HG03025 (cell line): ENCODE measurements at regions not wholly inside any gene's neighbourhood (a gene's known extent, or its start where the extent isn't known, plus 50 kb on each side); places are given as distances from the start of the nearest gene placed in this dataset.

Experiments
- ATAC-seq: cut with Tn5 transposase; IDR thresholded peaks from one replicate; pipeline ENCODE4 v1.9.1; 2021; ENCODE audit warnings: mild to moderate bottlenecking, moderate library complexity; ENCODE audit not compliant: unreplicated experiment, low FRiP score

DNA sequence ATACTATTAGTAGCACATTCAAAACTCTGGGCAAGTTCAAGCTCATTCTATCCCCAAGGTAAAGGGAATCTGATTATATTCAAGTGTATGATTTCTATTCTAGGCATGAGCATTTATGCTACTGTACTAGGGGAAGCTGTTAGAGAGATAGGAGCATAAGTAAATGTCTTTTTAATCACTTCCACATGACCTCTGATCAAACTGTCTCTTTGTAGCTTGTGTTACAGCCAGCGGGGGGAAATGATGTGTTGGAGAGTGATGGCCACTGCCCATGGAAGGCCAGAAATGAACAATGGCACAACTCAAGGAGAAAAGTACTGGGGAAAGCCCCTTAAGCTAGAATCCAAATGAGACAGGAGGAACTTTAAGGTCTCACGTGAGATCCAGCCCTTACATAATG is 894.9 kb upstream of the CDH2 start:
- no peak for ATAC-seq

- ATAC-seq: no peak
Observed at GRCh38 chr18:29063346-29063745, 886.4 kb upstream of the CDH2 start.

DNA sequence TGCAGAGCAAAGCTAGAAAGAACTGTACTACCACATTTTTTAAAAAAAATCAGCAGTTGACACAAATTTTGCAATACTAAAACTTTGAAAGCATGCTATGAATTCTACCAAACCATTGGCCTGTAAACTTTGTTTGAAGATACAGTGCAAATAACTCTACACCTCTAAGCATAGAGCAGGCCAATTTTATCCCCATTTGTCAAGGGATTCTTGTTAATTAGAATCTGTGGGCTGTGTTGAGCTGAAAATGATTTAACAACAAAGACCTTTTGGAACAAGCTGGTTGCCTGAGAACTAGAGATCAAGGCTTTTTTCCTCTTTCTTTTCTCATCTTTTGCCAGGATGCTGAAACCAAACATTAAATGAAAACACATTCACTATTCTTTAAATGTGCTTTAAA is 886.0 kb upstream of the CDH2 start:
- ATAC-seq: no peak

DNA sequence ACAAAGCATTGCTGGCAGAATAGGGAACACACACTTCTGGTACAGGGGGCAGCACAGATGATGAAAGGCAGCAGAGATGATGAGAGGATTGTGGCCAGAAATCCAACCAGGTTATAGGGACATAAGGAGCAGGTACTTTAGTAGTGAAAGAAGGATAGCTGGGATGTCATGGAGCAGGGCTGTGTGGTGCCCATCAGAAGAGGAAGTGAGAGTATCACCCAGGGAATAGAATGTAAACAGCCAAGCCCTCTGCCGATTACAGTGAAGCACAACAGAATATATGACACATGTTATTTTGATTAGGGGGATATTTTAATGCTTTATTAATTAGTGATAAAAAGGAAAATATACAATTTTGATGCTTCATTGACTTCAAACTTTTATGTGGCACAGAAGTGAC is 883.4 kb upstream of the CDH2 start:
- no peak for ATAC-seq

DNA sequence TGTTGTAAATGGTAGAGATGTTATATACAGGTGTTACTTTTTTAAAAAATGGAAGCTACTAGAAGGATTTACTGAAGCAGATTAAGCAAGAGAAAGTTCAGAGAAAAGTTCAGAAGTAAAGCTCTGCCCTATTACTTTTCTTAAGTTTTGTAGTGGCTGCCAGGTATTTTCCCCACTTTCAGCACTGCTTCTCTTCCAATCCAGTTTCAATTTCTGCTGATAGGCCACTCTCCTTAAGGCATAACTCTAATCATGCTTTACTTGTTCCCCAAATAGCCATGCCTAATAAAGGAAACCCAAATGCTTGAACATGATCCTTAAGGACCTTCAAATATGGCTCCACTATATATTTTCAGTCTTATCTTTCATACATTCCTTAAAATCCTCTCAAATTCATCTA is 880.8 kb upstream of the CDH2 start:
- ATAC-seq: no peak

DNA sequence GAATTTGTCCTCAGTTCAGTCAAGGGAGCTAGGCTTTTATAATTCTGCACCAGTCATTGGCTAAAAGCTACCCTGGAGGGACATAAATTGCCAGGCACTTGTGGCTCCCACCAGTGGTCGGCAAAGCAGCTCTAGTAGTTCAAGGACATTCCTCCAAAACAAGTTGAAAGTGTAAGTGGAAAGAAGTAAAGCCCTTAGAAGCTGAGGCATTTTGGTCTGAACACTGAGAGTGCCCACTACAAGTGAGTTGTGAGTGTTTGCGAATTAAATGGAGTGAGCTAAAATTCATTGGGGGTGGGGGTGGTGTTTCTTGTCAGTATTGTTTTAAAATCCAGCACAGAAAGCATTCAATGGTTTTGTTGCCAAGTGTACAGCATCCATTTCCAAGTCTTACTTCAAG is 879.9 kb upstream of the CDH2 start:
- no peak for ATAC-seq

GRCh38 chr18:29041976-29042375 is 865.0 kb upstream of the CDH2 start:
- ATAC-seq: no peak

GRCh38 chr18:29034113-29034856 is 857.4 kb upstream of the CDH2 start:
- no peak for ATAC-seq

DNA sequence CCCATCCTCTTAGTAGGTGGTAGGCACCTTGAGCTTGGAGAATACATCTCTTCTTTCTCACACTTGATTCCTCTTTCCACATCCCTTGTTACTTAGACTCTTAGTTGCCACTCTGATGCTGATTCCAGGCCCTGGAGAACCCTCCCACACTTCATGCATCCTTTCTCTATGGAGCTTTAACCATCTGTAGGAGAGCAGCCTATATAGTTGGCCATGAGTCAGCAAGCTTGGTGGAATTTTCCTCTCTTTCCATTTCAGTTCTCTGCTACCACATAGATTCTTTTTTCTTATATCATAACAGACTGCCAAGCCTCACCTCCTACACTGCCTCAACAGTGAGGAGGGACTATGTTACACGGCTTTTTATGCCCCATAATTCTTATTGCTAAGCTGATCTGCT is 851.6 kb upstream of the CDH2 start:
- ATAC-seq: no peak

GRCh38 chr18:29018976-29019375 is 842.0 kb upstream of the CDH2 start:
- no peak for ATAC-seq

- ATAC-seq: no peak
Observed at GRCh38 chr18:29012883-29013465, 836.0 kb upstream of the CDH2 start.

DNA sequence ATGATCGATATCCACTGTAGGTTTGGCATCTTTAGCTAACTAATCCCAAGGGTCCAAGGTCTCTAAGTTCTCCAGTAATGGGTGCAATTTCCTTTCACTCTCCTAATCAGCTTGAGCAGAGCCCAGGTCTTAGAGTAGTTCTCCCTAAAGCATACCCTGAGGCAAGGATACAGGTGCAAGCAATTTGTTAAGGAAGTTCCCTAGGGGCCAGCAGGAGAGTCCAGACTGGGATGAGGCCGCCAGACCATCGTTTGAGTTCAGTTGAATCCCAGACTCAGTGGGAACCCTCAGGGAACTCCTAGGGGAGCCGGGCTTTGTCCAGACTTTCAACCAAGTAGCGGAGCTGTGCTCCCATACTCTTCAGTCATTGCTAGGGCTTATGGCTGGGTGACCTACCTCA is 835.4 kb upstream of the CDH2 start:
- ATAC-seq: no peak

DNA sequence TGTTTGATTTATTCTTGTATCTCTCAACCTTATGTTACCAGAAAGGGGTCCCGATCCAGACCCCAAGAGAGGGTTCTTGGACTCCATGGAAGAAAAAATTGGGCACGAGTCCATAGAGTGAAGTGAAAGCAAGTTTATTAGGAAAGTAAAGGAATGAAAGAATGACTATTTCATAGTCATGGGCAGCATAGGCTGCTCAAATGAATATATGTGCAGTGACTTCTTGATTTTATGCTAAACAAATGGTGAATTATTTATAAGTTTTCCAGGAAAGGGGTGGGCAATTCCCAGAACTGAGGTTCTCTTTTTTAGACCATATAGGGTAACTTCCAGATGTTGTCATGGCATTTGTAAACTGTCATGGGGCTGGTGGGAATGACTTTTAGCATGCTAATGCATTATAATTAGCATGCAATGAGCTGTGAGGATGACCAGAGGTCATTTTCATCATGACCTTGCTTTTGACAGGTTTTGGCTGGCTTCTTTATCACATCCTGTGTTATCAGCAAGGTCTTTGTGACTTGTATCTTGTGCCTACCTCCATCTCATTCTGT is 832.4 kb upstream of the CDH2 start:
- no peak for ATAC-seq

DNA sequence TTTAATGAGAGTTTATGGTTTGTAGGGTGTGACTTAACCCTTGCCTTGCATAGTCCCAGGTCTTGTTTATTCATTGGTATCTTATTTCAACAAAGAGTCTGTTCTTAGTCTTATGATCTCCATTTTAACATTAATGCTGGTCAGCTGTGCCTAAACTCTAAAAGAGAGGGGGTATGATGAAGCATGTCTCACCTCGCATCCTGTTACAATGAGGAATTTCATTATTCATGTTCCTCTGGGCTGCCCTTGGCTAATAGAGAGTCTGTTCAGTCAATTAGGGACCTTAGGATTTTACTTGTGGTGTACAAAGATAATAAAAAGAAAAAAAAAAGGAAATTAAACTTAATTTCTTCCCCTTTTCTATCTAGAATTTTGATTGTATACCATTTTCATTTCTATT is 831.9 kb upstream of the CDH2 start:
- ATAC-seq: no peak

- ATAC-seq: no peak
Observed at GRCh38 chr18:29007986-29008654, 831.2 kb upstream of the CDH2 start.

- no peak for ATAC-seq
Observed at GRCh38 chr18:29004921-29005320, 828.0 kb upstream of the CDH2 start.

DNA sequence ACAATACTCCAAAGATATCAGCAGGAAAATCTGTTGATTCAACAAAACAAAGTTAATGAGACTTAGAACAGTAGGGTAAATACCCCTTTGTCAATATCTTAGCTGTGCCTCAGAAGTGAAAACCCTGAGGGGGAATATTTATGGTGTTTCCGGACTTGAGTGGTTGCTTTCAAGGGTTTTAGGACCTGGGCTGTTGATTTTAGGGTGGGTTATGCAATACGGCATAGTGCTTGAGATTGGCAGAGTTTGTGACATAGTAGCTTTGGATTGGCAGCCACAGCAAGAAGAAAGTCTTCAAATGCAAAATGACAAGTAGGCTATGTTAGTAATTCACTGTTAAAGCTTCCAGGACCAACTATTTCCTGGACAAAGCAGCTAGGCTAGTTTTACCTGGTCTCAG is 826.3 kb upstream of the CDH2 start:
- no peak for ATAC-seq

DNA sequence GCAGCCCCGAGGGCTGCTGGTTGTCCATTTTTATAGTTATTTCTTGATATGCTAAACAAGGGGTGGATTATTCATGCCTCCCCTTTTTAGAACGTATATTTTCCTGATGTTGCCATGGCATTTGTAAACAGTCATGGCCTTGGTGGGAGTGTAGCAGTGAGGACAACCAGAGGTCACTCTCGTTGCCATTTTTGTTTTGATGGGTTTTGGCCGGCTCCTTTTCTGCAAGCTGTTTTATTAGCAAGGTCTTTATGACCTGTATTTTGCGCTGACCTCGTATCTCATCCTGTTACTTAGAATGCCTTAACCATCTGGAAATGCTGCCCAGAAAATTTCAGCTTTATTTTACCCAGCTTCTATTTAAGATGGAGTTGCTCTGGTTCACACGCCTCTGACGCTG is 825.8 kb upstream of the CDH2 start:
- ATAC-seq: no peak

- ATAC-seq: no peak
Observed at GRCh38 chr18:28999726-29000125, 822.8 kb upstream of the CDH2 start.

GRCh38 chr18:28995319-28995718 is 818.4 kb upstream of the CDH2 start:
- ATAC-seq: no peak

DNA sequence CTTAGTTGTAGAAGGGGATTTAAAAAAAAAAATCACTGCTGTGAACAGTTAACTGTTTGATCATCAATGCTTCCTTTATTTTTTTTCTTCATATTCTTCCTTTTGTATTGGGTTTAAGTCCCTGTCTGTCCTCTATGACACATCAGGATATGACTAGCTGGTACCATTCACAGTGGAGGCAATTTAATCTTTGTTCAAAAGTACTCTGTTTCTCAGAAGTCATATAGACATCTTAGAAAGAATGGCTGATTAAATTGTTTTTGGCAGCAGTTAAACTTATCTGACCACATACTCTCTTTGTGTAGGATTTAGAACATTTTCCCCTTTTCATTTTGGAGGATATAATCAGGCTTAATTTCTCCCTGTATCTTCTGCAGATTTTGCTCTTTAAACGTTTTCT is 807.8 kb upstream of the CDH2 start:
- ATAC-seq: no peak

DNA sequence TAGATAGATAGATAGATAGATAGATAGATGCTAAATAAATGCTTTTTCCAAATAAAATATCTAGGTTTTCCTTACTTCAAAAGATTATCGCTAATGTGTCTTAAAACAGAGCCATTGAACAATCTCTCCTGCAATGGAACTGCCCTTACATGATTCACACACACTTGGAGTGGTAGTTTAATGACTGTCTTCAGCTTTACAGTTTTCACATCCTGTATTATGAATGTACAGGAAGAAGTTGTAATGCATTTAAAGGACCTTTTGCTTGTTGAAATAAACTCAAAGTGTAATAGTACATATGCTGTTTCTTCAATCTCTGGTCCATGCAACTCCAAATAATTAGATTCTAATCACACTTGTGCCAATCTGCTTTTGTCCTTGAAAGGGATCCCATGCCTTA is 797.6 kb upstream of the CDH2 start:
- no peak for ATAC-seq
